ENCODE measurements at regions not wholly inside any gene's neighbourhood (a gene's known extent, or its start where the extent isn't known, plus 50 kb on each side); places are given as distances from the start of the nearest gene placed in this dataset.

DNA sequence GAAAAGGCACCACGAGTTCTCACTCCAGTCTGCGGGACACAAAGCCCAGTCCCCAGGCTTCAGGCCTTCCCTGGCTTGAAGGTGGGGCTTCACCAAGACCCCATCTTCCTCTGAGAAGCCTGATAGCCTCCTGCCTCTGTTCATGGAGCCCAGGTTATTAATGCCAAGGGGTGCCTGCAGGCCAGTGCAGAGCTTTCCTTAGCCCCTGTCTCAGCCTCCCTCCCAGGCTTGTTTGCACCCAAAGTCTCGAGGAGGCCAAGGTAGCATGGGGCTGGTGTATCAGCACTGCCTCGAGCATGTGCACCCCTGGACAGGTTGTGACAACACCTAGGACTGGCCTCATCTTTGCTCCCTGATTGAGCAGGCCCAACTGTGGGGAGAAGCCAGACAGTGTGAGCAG is 108.1 kb upstream of the PCDH15 start:
- DNase-seq, result no peak

GRCh38 chr10:54908019-54908418 is 107.0 kb upstream of the PCDH15 start:
- no peak for DNase-seq

- no peak for DNase-seq
These were observed 105.9 kb upstream of the PCDH15 start for GRCh38 chr10:54906940-54907339.

GRCh38 chr10:54905578-54906192 is 104.7 kb upstream of the PCDH15 start:
- DNase-seq, result no peak

GRCh38 chr10:54904833-54905232 is 103.8 kb upstream of the PCDH15 start:
- DNase-seq, result no peak

- peak; percentile 57 for DNase-seq
These were observed 102.7 kb upstream of the PCDH15 start for GRCh38 chr10:54903745-54904144.

GRCh38 chr10:54900584-54900983 is 99.6 kb upstream of the PCDH15 start:
- DNase-seq, result no peak

GRCh38 chr10:54880996-54881395 is 80.0 kb upstream of the PCDH15 start:
- DNase-seq, result no peak

- DNase-seq, result no peak
These were observed 68.0 kb upstream of the PCDH15 start for GRCh38 chr10:54869022-54869421.

DNA sequence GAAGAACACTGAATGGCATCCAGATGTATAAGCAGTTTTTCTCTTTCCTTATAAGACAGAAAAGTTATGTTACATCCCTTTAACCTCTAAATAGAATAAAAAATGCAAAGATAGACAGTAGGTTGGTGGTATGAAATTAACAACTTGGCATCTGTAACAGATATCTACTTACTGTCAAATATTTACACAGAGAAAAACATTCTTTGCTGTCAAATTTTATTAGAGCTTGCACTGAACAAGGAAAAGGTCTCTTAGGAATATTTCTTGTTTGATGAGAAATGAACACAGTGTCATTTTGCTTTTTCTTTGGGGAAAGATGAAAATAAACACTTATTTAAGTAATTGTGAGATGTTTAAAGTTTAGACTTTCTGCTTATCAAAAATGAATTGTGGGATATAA is 65.6 kb upstream of the PCDH15 start:
- no peak for DNase-seq

DNA sequence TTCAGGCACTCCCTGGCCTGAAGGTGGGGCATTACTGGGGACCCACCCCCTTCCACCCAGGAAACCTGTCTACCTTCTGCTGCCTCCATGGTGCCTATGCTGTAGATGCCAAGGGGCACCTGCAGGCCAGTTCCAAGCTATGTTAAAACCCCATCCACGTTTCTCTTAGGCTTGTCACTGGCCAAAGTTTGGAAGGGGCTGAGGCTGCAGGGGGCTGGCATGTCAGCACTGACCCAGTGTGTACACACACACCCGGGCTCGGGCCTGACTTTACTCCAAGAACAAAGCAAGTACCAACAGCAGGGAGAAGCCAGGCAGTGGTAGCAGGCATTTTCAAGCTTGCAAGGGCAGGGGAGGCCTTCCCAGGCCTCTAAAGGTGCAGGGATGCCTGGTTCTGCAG is 53.8 kb upstream of the PCDH15 start:
- DNase-seq, result no peak

- DNase-seq, result no peak
These were observed 53.4 kb upstream of the PCDH15 start for GRCh38 chr10:54854389-54854788.

DNA sequence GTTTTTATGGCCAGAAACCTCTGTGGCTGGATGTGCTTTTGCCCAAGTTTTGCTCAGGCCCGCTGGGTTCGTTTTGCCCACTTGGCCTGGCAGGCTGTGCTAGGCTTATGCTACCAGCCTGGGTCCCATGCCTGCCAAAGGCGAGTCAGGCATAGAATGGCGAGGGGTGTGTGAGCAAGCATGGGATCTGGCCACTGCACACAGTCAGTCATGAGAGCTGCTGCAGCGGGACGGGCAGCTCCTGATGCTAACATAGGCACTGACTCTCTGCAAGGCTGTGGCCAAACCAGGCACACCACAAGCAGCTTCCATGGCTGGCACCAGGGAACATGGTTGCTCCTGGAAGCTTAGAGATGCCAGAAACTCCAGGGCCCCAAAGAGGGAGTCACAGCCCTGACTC is 52.9 kb upstream of the PCDH15 start:
- DNase-seq, result no peak

All from NCI-H748 treated with DMSO at 0.1 percent for 48 hours (cell line).